CD4-positive, alpha-beta memory T cell (primary cell): ENCODE measurements at regions not wholly inside any gene's neighbourhood (a gene's known extent, or its start where the extent isn't known, plus 50 kb on each side); places are given as distances from the start of the nearest gene placed in this dataset.

ENCODE experiments used
- CTCF ChIA-PET: fragments of 350-600 bp; sonication (Branson Sonifier 250); formaldehyde crosslinking; loops from one replicate; lab custom pipeline; 2021; ENCODE audit warnings: inconsistent platforms; ENCODE audit not compliant: partially characterized antibody; lab: Charles Lee
- POLR2A ChIA-PET: fragments of 350-600 bp; sonication (Branson Sonifier 250); formaldehyde crosslinking; loops from one replicate; lab custom pipeline; 2021; ENCODE audit not compliant: partially characterized antibody; lab: Charles Lee
- DNase-seq, 5 donors: peaks; one replicate each; pipeline versions ENCODE4 v3.0.0 to v3.0.0-alpha.2; 2020 to 2022; ENCODE audit warnings: mixed read lengths in 1 of 5
- H3K27ac ChIP-seq: one replicate; pipeline ENCODE4 v1.7.0; 2013; ENCODE audit warnings: low read depth, low read length
- H3K27me3 ChIP-seq: 2 replicates; pipeline ENCODE4 v1.7.0; 2013; ENCODE audit warnings: mild to moderate bottlenecking, low read length, moderate library complexity; ENCODE audit not compliant: insufficient read depth
- H3K36me3 ChIP-seq: 2 replicates; pipeline ENCODE4 v1.7.0; 2013; ENCODE audit warnings: mild to moderate bottlenecking, low read length, moderate library complexity; ENCODE audit not compliant: insufficient read depth
- H3K4me1 ChIP-seq: 2 replicates; pipeline ENCODE4 v1.7.0; 2013; ENCODE audit warnings: mild to moderate bottlenecking, low read length, moderate library complexity; ENCODE audit not compliant: insufficient read depth
- H3K4me3 ChIP-seq, 2 donors: one replicate each; pipeline ENCODE4 v1.7.0; 2013; ENCODE audit warnings: low read length in 2 of 2, mild to moderate bottlenecking in 1 of 2
- H3K9me3 ChIP-seq, 2 donors: one replicate each; pipeline ENCODE4 v1.7.0; 2013; ENCODE audit warnings: low read length in 2 of 2, control low read depth in 1 of 2; ENCODE audit not compliant: control insufficient read depth in 1 of 2
- H3K27ac Mint-ChIP-seq, 7 donors: one replicate each; pipeline ENCODE4 v1.8.0; 2020 to 2021; ENCODE audit warnings: mixed read lengths in 7 of 7, mild to moderate bottlenecking in 6 of 7, inconsistent platforms in 3 of 7, moderate library complexity in 3 of 7
- H3K27me3 Mint-ChIP-seq, 2 donors: one replicate each; pipeline ENCODE4 v1.8.0; 2020 to 2021; ENCODE audit warnings: mixed read lengths in 2 of 2
- H3K36me3 Mint-ChIP-seq, 2 donors: one replicate each; pipeline ENCODE4 v1.8.0; 2020 to 2021; ENCODE audit warnings: mixed read lengths in 2 of 2, inconsistent platforms in 1 of 2, mild to moderate bottlenecking in 1 of 2
- H3K4me1 Mint-ChIP-seq, 4 donors: one replicate each; pipeline ENCODE4 v1.8.0; 2020 to 2021; ENCODE audit warnings: mixed read lengths in 4 of 4, mild to moderate bottlenecking in 1 of 4
- H3K4me3 Mint-ChIP-seq, 8 donors: one replicate each; pipeline ENCODE4 v1.8.0; 2020 to 2021; ENCODE audit warnings: mixed read lengths in 8 of 8, mild to moderate bottlenecking in 7 of 8, moderate library complexity in 6 of 8, inconsistent platforms in 3 of 8
- H3K9me3 Mint-ChIP-seq, 8 donors: one replicate each; pipeline ENCODE4 v1.8.0; 2020 to 2021; ENCODE audit warnings: mixed read lengths in 8 of 8, mild to moderate bottlenecking in 5 of 8, inconsistent platforms in 3 of 8, moderate library complexity in 1 of 8
- intact Hi-C: fragments of 100-400 bp; cut with micrococcal nuclease; formaldehyde crosslinking; loops from one replicate; pipeline ENCODE4 v1.15.1; 2023

GRCh38 chr14:105903971-105904370 lies 377.6 kb downstream of the TMEM121 start:
- Histone ChIP-seq H3K4me3 (no peak overlapping the region), H3K4me1 (no peaks in the 10 kb centered on the region), H3K27ac (no peak overlapping the region), H3K9me3 (no peaks in the 10 kb centered on the region), H3K27me3 (no peaks in the 10 kb centered on the region), H3K36me3 (no peaks in the 10 kb centered on the region)
- Mint-ChIP-seq H3K27me3 (peaks cover 18 to 25% of the 10 kb centered on the region in 2 donors), H3K4me3 (no peak overlapping the region), H3K9me3 (peaks cover 0 to 11% (median 4%) of the 10 kb centered on the region in 8 donors), H3K27ac (no peak overlapping the region), H3K4me1 (no peaks in the 10 kb centered on the region), H3K36me3 (no peaks in the 10 kb centered on the region)
- DNase-seq: no peak
- POLR2A ChIA-PET: no interaction called here
- CTCF ChIA-PET: no interaction called here
- intact Hi-C loops: no loop called here

GRCh38 chr14:105904379-105904778 lies 378.0 kb downstream of the TMEM121 start:
- no peak overlapping the region for H3K4me3 ChIP-seq
- peaks cover 18 to 27% of the 10 kb centered on the region in 2 donors for H3K27me3 Mint-ChIP-seq
- no peaks in the 10 kb centered on the region for H3K27me3 ChIP-seq
- H3K36me3 ChIP-seq: no peaks in the 10 kb centered on the region
- no peaks in the 10 kb centered on the region for H3K9me3 ChIP-seq
- no peak overlapping the region for H3K27ac Mint-ChIP-seq
- CTCF ChIA-PET: no interaction called here
- no peaks in the 10 kb centered on the region for H3K4me1 ChIP-seq
- H3K9me3 Mint-ChIP-seq: peaks cover 0 to 11% (median 4%) of the 10 kb centered on the region in 8 donors
- no peaks in the 10 kb centered on the region for H3K36me3 Mint-ChIP-seq
- no peak for DNase-seq
- POLR2A ChIA-PET: no interaction called here
- H3K4me3 Mint-ChIP-seq: no peak overlapping the region
- intact Hi-C loops: no loop called here
- no peak overlapping the region for H3K27ac ChIP-seq
- no peaks in the 10 kb centered on the region for H3K4me1 Mint-ChIP-seq

GRCh38 chr14:105905456-105905855 lies 379.1 kb downstream of the TMEM121 start:
- Histone ChIP-seq H3K4me3 (no peak overlapping the region), H3K27ac (no peak overlapping the region), H3K4me1 (no peaks in the 10 kb centered on the region), H3K27me3 (no peaks in the 10 kb centered on the region), H3K36me3 (no peaks in the 10 kb centered on the region), H3K9me3 (no peaks in the 10 kb centered on the region)
- no peak overlapping the region for H3K4me3 Mint-ChIP-seq
- no peaks in the 10 kb centered on the region for H3K4me1 Mint-ChIP-seq
- POLR2A ChIA-PET: no interaction called here
- H3K9me3 Mint-ChIP-seq: peaks cover 0 to 11% (median 4%) of the 10 kb centered on the region in 8 donors
- no peak for DNase-seq
- H3K27ac Mint-ChIP-seq: no peak overlapping the region
- CTCF ChIA-PET: no interaction called here
- H3K27me3 Mint-ChIP-seq: peaks cover 18 to 27% of the 10 kb centered on the region in 2 donors
- intact Hi-C loops: no loop called here
- no peaks in the 10 kb centered on the region for H3K36me3 Mint-ChIP-seq

- intact Hi-C loops: no loop called here
- DNase-seq: peak in 1 of 5 donors; percentile 5
- no peaks in the 10 kb centered on the region for H3K4me1 Mint-ChIP-seq
- no peaks in the 10 kb centered on the region for H3K27me3 ChIP-seq
- H3K9me3 Mint-ChIP-seq: peaks cover 0 to 11% (median 4%) of the 10 kb centered on the region in 8 donors
- H3K27me3 Mint-ChIP-seq: peaks cover 16 to 25% of the 10 kb centered on the region in 2 donors
- ChIA-PET CTCF (no interaction called here), POLR2A (no interaction called here)
- H3K9me3 ChIP-seq: no peaks in the 10 kb centered on the region
- no peaks in the 10 kb centered on the region for H3K36me3 ChIP-seq
- no peak overlapping the region for H3K4me3 ChIP-seq
- no peak overlapping the region for H3K4me3 Mint-ChIP-seq
- no peaks in the 10 kb centered on the region for H3K36me3 Mint-ChIP-seq
- H3K27ac ChIP-seq: no peak overlapping the region
- H3K4me1 ChIP-seq: no peaks in the 10 kb centered on the region
- no peak overlapping the region for H3K27ac Mint-ChIP-seq
Measured at GRCh38 chr14:105907276-105907675, 380.9 kb downstream of the TMEM121 start.

GRCh38 chr14:105908006-105908405 lies 381.6 kb downstream of the TMEM121 start:
- H3K36me3 ChIP-seq: no peaks in the 10 kb centered on the region
- no peak for DNase-seq
- Mint-ChIP-seq H3K27me3 (peaks cover 16 to 25% of the 10 kb centered on the region in 2 donors), H3K4me1 (no peaks in the 10 kb centered on the region), H3K4me3 (no peak overlapping the region), H3K27ac (no peak overlapping the region), H3K36me3 (no peaks in the 10 kb centered on the region), H3K9me3 (peaks cover 0 to 11% (median 4%) of the 10 kb centered on the region in 8 donors)
- ChIA-PET CTCF (no interaction called here), POLR2A (no interaction called here)
- H3K27me3 ChIP-seq: no peaks in the 10 kb centered on the region
- H3K27ac ChIP-seq: no peak overlapping the region
- no peaks in the 10 kb centered on the region for H3K4me1 ChIP-seq
- no peaks in the 10 kb centered on the region for H3K9me3 ChIP-seq
- intact Hi-C loops: no loop called here
- no peak overlapping the region for H3K4me3 ChIP-seq

GRCh38 chr14:105908481-105908911 lies 382.1 kb downstream of the TMEM121 start:
- DNase-seq: no peak
- Histone ChIP-seq H3K36me3 (no peaks in the 10 kb centered on the region), H3K9me3 (no peaks in the 10 kb centered on the region), H3K4me3 (no peak overlapping the region), H3K27me3 (no peaks in the 10 kb centered on the region), H3K27ac (no peak overlapping the region), H3K4me1 (no peaks in the 10 kb centered on the region)
- peaks cover 16 to 22% of the 10 kb centered on the region in 2 donors for H3K27me3 Mint-ChIP-seq
- no peak overlapping the region for H3K27ac Mint-ChIP-seq
- H3K4me1 Mint-ChIP-seq: no peaks in the 10 kb centered on the region
- H3K4me3 Mint-ChIP-seq: no peak overlapping the region
- H3K36me3 Mint-ChIP-seq: no peaks in the 10 kb centered on the region
- H3K9me3 Mint-ChIP-seq: peaks cover 0 to 11% (median 4%) of the 10 kb centered on the region in 8 donors
- intact Hi-C loops: no loop called here
- ChIA-PET POLR2A (no interaction called here), CTCF (no interaction called here)

- no peaks in the 10 kb centered on the region for H3K27me3 ChIP-seq
- H3K9me3 ChIP-seq: no peaks in the 10 kb centered on the region
- intact Hi-C loops: no loop called here
- no peak overlapping the region for H3K27ac ChIP-seq
- no peak overlapping the region for H3K4me3 ChIP-seq
- peaks cover 0 to 11% (median 4%) of the 10 kb centered on the region in 8 donors for H3K9me3 Mint-ChIP-seq
- CTCF ChIA-PET: no interaction called here
- POLR2A ChIA-PET: no interaction called here
- no peak for DNase-seq
- H3K4me1 Mint-ChIP-seq: no peaks in the 10 kb centered on the region
- peaks cover 16 to 18% of the 10 kb centered on the region in 2 donors for H3K27me3 Mint-ChIP-seq
- H3K36me3 Mint-ChIP-seq: no peaks in the 10 kb centered on the region
- no peak overlapping the region for H3K27ac Mint-ChIP-seq
- H3K4me3 Mint-ChIP-seq: no peak overlapping the region
- no peaks in the 10 kb centered on the region for H3K4me1 ChIP-seq
- no peaks in the 10 kb centered on the region for H3K36me3 ChIP-seq
Measured at GRCh38 chr14:105909046-105909827, 382.9 kb downstream of the TMEM121 start.
